Mesenchymal stem cell (in vitro differentiated cells and primary cell): ENCODE measurements at regions not wholly inside any gene's neighbourhood (a gene's known extent, or its start where the extent isn't known, plus 50 kb on each side); places are given as distances from the start of the nearest gene placed in this dataset.

Experiments used
- DNase-seq: peaks from one replicate; pipeline ENCODE4 v3.0.0-alpha.2; 2013
- H2AFZ ChIP-seq: one replicate; pipeline ENCODE4 v1.6.1; 2013; ENCODE audit warnings: low read depth, mild to moderate bottlenecking, control low read depth, inconsistent platforms, low read length, moderate library complexity
- H2AK5ac ChIP-seq: 2 replicates; pipeline ENCODE4 v1.6.1; 2013; ENCODE audit warnings: low read length, moderate library complexity, mild to moderate bottlenecking, inconsistent platforms; ENCODE audit not compliant: severe bottlenecking
- H2BK120ac ChIP-seq: one replicate; pipeline ENCODE4 v1.6.1; 2013; ENCODE audit warnings: low read depth, mild to moderate bottlenecking, inconsistent platforms, low read length, moderate library complexity
- H2BK12ac ChIP-seq, 2 experiments: one replicate each; pipeline ENCODE4 v1.6.1; 2013; ENCODE audit warnings: inconsistent platforms in 2 of 2, low read length in 2 of 2, mild to moderate bottlenecking in 2 of 2, moderate library complexity in 2 of 2, control low read depth in 1 of 2
- H2BK15ac ChIP-seq: one replicate; pipeline ENCODE4 v1.6.1; 2013; ENCODE audit warnings: mild to moderate bottlenecking, low read depth, inconsistent platforms; ENCODE audit not compliant: poor library complexity, severe bottlenecking
- H2BK5ac ChIP-seq: 2 replicates; pipeline ENCODE4 v1.6.1; 2013; ENCODE audit warnings: low read depth, mild to moderate bottlenecking, low read length, control low read depth, inconsistent platforms; ENCODE audit not compliant: poor library complexity, severe bottlenecking
- H3K14ac ChIP-seq, 2 experiments: one replicate each; pipeline ENCODE4 v1.6.1; 2013; ENCODE audit warnings: inconsistent platforms in 2 of 2, low read length in 2 of 2, control low read depth in 1 of 2, mild to moderate bottlenecking in 1 of 2, moderate library complexity in 1 of 2
- H3K18ac ChIP-seq, 2 experiments: one replicate each; pipeline ENCODE4 v1.6.1; 2013; ENCODE audit warnings: inconsistent platforms in 2 of 2, low read length in 2 of 2, control low read depth in 1 of 2, low read depth in 1 of 2, mild to moderate bottlenecking in 1 of 2
- H3K23ac ChIP-seq, 2 experiments: one replicate each; pipeline ENCODE4 v1.6.1; 2013; ENCODE audit warnings: inconsistent platforms in 2 of 2, low read length in 2 of 2, mild to moderate bottlenecking in 2 of 2, moderate library complexity in 2 of 2, control low read depth in 1 of 2
- H3K27ac ChIP-seq: 2 replicates; pipeline ENCODE4 v1.5.1; 2013; ENCODE audit warnings: mild to moderate bottlenecking, moderate library complexity, low read length, control low read depth, inconsistent platforms; ENCODE audit not compliant: poor library complexity, severe bottlenecking
- H3K27me3 ChIP-seq, 2 experiments: 2 replicates each; pipeline versions ENCODE4 v1.6.1 to v1.7.0; 2013; ENCODE audit warnings: low read length in 2 of 2, mild to moderate bottlenecking in 2 of 2, moderate library complexity in 2 of 2, control low read depth in 1 of 2, inconsistent platforms in 1 of 2; ENCODE audit not compliant: control insufficient read depth in 1 of 2, insufficient read depth in 1 of 2
- H3K36me3 ChIP-seq, 2 experiments: 2 replicates each; pipeline versions ENCODE4 v1.6.1 to v1.7.0; 2013; ENCODE audit warnings: low read length in 2 of 2, control low read depth in 1 of 2, inconsistent platforms in 1 of 2, low read depth in 1 of 2, mild to moderate bottlenecking in 1 of 2; ENCODE audit not compliant: insufficient read depth in 2 of 2, control insufficient read depth in 1 of 2
- H3K4ac ChIP-seq, 2 experiments: one replicate each; pipeline ENCODE4 v1.6.1; 2013; ENCODE audit warnings: inconsistent platforms in 2 of 2, low read length in 2 of 2, mild to moderate bottlenecking in 2 of 2, moderate library complexity in 2 of 2, control low read depth in 1 of 2, low read depth in 1 of 2
- H3K4me1 ChIP-seq: 2 replicates; pipeline ENCODE4 v1.6.1; 2013; ENCODE audit warnings: low read depth, low read length, control low read depth; ENCODE audit not compliant: control insufficient read depth, insufficient read depth
- H3K4me2 ChIP-seq: 2 replicates; pipeline ENCODE4 v1.6.1; 2013; ENCODE audit warnings: low read length, mild to moderate bottlenecking, inconsistent platforms; ENCODE audit not compliant: poor library complexity, severe bottlenecking
- H3K4me3 ChIP-seq, 2 experiments: 2 replicates each; pipeline versions ENCODE4 v1.5.1 to v1.7.0; 2013; ENCODE audit warnings: low read length in 2 of 2, mild to moderate bottlenecking in 2 of 2, control low read depth in 1 of 2, low read depth in 1 of 2; ENCODE audit not compliant: insufficient read depth in 1 of 2
- H3K79me1 ChIP-seq: replicated peaks from 2 replicates; pipeline ENCODE4 v1.6.1; 2013; ENCODE audit warnings: mild to moderate bottlenecking, control low read depth, low read length, inconsistent platforms; ENCODE audit not compliant: poor library complexity, severe bottlenecking
- H3K9ac ChIP-seq: 2 replicates; pipeline ENCODE4 v1.7.0; 2013; ENCODE audit warnings: mild to moderate bottlenecking, low read length, moderate library complexity
- H3K9me3 ChIP-seq: 2 replicates; pipeline ENCODE4 v1.7.0; 2013; ENCODE audit warnings: mild to moderate bottlenecking, low read length; ENCODE audit not compliant: control insufficient read depth
- H4K8ac ChIP-seq: one replicate; pipeline ENCODE4 v1.6.1; 2013; ENCODE audit warnings: inconsistent platforms, mild to moderate bottlenecking, low read length, moderate library complexity
- H4K91ac ChIP-seq: one replicate; pipeline ENCODE4 v1.6.1; 2013; ENCODE audit warnings: mild to moderate bottlenecking, low read length, inconsistent platforms
- WGBS: methylation state at CpG from one replicate; pipeline ENCODE4 v1.1.7; 2013; ENCODE audit warnings: mixed read lengths; 5-methylcytosine and 5-hydroxymethylcytosine counted together

- peaks cover 1% of the 10 kb centered on the region for H3K4me1 ChIP-seq
- no peak overlapping the region for H3K27ac ChIP-seq
- H2AK5ac ChIP-seq = no peak overlapping the region
- DNase-seq = no peak
- no peaks in the 10 kb centered on the region for H3K36me3 ChIP-seq
- peaks cover 13 to 28% of the 10 kb centered on the region in 2 experiments for H3K27me3 ChIP-seq
- H2BK120ac ChIP-seq = no peak overlapping the region
- no peak overlapping the region for H3K4me2 ChIP-seq
- H4K8ac ChIP-seq = no peak overlapping the region
- no peaks in the 10 kb centered on the region for H3K9me3 ChIP-seq
- H4K91ac ChIP-seq = no peak overlapping the region
- 79% methylated on average over 11 of the region's 12 CpGs for WGBS
- no peak overlapping the region for H2BK12ac ChIP-seq
- H3K14ac ChIP-seq = no peak overlapping the region
- H2BK5ac ChIP-seq = no peak overlapping the region
- no peak overlapping the region for H2AFZ ChIP-seq
- H3K4ac ChIP-seq = no peak overlapping the region
- H3K23ac ChIP-seq = no peak overlapping the region
- no peak overlapping the region for H3K9ac ChIP-seq
- no peak overlapping the region for H3K4me3 ChIP-seq
- H3K18ac ChIP-seq = no peak overlapping the region
- no peak overlapping the region for H2BK15ac ChIP-seq
- no peaks in the 10 kb centered on the region for H3K79me1 ChIP-seq
Observed at GRCh38 chr13:112205990-112206389, 139.0 kb downstream of the SOX1 start.

DNA sequence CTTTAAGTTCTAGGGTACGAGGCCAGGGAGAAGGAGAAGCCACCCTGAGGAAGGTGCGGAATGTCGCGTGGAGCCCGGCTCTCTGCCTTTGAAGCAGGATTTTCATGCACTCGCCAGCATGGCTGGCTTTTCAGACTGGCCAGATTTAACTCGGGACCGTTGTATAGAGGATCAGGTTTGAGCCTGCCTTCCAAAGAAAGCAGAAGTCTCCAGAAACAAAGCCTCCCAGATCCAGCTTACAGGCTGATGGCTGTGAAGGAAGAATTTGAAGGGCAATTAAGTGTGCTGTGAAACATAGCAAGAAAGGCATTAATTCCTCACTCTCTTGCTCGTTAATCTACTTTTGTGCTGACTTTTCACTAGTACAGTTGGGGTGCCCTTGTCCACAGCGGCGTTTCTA lies 140.2 kb downstream of the SOX1 start:
- H3K4me1 ChIP-seq = peaks cover 1% of the 10 kb centered on the region
- H2BK120ac ChIP-seq = no peak overlapping the region
- H2BK15ac ChIP-seq = no peak overlapping the region
- H4K8ac ChIP-seq = no peak overlapping the region
- H3K18ac ChIP-seq = no peak overlapping the region
- DNase-seq = no peak
- WGBS = 86% methylated on average over 8 of the region's 11 CpGs
- H3K4me3 ChIP-seq = no peak overlapping the region
- no peak overlapping the region for H2BK12ac ChIP-seq
- no peaks in the 10 kb centered on the region for H3K9me3 ChIP-seq
- peaks cover 13 to 30% of the 10 kb centered on the region in 2 experiments for H3K27me3 ChIP-seq
- no peak overlapping the region for H3K9ac ChIP-seq
- H3K4me2 ChIP-seq = no peak overlapping the region
- H4K91ac ChIP-seq = no peak overlapping the region
- H3K23ac ChIP-seq = no peak overlapping the region
- H3K14ac ChIP-seq = no peak overlapping the region
- H3K79me1 ChIP-seq = no peaks in the 10 kb centered on the region
- H2AFZ ChIP-seq = no peak overlapping the region
- H3K4ac ChIP-seq = no peak overlapping the region
- H2BK5ac ChIP-seq = no peak overlapping the region
- H2AK5ac ChIP-seq = no peak overlapping the region
- no peaks in the 10 kb centered on the region for H3K36me3 ChIP-seq
- H3K27ac ChIP-seq = no peak overlapping the region

DNA sequence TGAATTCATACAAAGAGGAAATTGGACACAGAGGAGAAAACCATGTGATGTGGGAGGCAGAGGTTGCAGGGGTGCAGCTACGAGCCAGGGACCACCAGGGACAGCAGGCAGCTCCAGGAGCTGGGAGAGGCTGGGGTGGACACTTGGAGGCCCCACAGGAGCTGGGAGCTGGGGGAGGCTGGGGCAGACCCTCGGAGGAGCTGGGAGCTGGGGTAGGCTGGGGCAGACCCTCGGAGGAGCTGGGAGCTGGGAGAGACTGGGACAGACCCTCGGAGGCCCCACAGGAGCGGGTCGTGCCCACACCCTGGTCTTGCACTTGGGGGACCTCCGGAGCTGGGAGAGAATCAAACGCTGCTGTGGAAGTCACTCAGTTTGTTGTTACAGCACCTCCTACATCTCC lies 141.7 kb downstream of the SOX1 start:
- no peak overlapping the region for H3K23ac ChIP-seq
- no peak for DNase-seq
- no peak overlapping the region for H3K27ac ChIP-seq
- no peak overlapping the region for H4K91ac ChIP-seq
- H3K79me1 ChIP-seq = no peaks in the 10 kb centered on the region
- H3K27me3 ChIP-seq = peaks cover 13 to 30% of the 10 kb centered on the region in 2 experiments
- WGBS = 72% methylated on average over 6 of the region's 8 CpGs
- no peak overlapping the region for H2BK15ac ChIP-seq
- no peak overlapping the region for H3K4ac ChIP-seq
- no peak overlapping the region for H2AK5ac ChIP-seq
- H3K4me1 ChIP-seq = peaks cover 1% of the 10 kb centered on the region
- no peak overlapping the region for H2AFZ ChIP-seq
- no peak overlapping the region for H3K14ac ChIP-seq
- H3K4me2 ChIP-seq = no peak overlapping the region
- H3K36me3 ChIP-seq = no peaks in the 10 kb centered on the region
- no peak overlapping the region for H3K18ac ChIP-seq
- no peak overlapping the region for H2BK120ac ChIP-seq
- H4K8ac ChIP-seq = no peak overlapping the region
- H2BK5ac ChIP-seq = no peak overlapping the region
- no peak overlapping the region for H3K4me3 ChIP-seq
- no peak overlapping the region for H3K9ac ChIP-seq
- H2BK12ac ChIP-seq = no peak overlapping the region
- H3K9me3 ChIP-seq = no peaks in the 10 kb centered on the region

- H2BK120ac ChIP-seq = no peak overlapping the region
- no peak overlapping the region for H3K18ac ChIP-seq
- no peak overlapping the region for H3K4me2 ChIP-seq
- H3K79me1 ChIP-seq = no peaks in the 10 kb centered on the region
- H3K4ac ChIP-seq = no peak overlapping the region
- H2BK5ac ChIP-seq = no peak overlapping the region
- no peak overlapping the region for H2AK5ac ChIP-seq
- no peak for DNase-seq
- H3K27me3 ChIP-seq = peaks cover 12 to 27% of the 10 kb centered on the region in 2 experiments
- H2BK12ac ChIP-seq = no peak overlapping the region
- WGBS = 86% methylated on average over 11 of the region's 12 CpGs
- no peak overlapping the region for H2BK15ac ChIP-seq
- H3K9me3 ChIP-seq = no peaks in the 10 kb centered on the region
- no peak overlapping the region for H4K91ac ChIP-seq
- H3K36me3 ChIP-seq = no peaks in the 10 kb centered on the region
- H4K8ac ChIP-seq = no peak overlapping the region
- H2AFZ ChIP-seq = no peak overlapping the region
- H3K4me3 ChIP-seq = no peak overlapping the region
- no peak overlapping the region for H3K27ac ChIP-seq
- H3K9ac ChIP-seq = no peak overlapping the region
- H3K4me1 ChIP-seq = peaks cover 1% of the 10 kb centered on the region
- no peak overlapping the region for H3K14ac ChIP-seq
- H3K23ac ChIP-seq = no peak overlapping the region
Observed at GRCh38 chr13:112209266-112209665, 142.3 kb downstream of the SOX1 start.
